Stimulated activated CD4-positive, alpha-beta T cell treated with anti-CD3 and anti-CD28 coated beads, Interleukin-12 subunit alpha, Interleukin-12 subunit beta, amount 100 ng/mL, for 24 hours (primary cell): ENCODE measurements at regions not wholly inside any gene's neighbourhood (a gene's known extent, or its start where the extent isn't known, plus 50 kb on each side); places are given as distances from the start of the nearest gene placed in this dataset.
"Not testable (repeated sequence)": the region's sequence is repeated elsewhere in the genome, so short reads cannot be mapped to it uniquely, and the experiment has no call there.

Source experiments
- DNase-seq, 2 experiments: peaks; one replicate each; pipeline ENCODE4 v3.0.0-alpha.2; 2020; ENCODE audit warnings: low read depth in 2 of 2

DNA sequence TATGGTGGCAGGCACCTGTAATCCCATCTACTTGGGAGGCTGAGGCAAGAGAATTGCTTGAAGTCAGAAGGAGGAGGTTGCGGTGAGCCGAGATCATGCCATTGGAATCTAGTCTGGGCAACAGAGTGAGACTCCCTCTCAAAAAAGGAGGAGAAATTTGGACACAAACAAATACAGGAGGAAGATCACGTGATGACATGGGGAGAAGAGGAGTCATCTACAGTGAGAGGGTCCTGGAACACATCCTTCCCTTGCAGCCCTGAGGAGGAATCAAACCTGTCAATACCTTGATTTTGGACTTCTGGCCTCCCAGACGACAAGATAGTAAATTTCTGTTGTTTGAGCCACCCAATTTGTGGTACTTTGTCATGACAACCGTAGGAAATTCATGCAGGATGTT is 671.9 kb upstream of the EEF2KMT start:
- DNase-seq: no peak

DNA sequence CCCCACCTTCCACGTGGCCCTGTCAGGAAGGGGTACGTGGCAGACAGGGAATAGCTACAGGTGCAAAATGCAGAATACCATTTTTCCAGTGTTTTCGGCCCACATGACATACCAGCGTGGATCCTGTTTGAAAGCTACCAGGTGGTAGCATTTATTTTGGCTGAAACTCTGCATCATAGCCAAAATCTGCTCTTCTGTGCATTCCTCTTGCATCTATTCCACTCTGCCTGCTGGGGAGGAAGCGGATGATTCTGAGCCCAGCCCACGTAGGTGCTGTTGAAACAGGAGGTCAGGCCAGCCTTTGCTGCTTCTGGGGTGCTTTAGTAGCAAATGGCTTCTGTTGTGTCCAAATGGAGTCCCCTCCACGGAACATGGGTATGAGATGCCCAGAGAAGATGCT is 670.9 kb upstream of the EEF2KMT start:
- no peak for DNase-seq

DNA sequence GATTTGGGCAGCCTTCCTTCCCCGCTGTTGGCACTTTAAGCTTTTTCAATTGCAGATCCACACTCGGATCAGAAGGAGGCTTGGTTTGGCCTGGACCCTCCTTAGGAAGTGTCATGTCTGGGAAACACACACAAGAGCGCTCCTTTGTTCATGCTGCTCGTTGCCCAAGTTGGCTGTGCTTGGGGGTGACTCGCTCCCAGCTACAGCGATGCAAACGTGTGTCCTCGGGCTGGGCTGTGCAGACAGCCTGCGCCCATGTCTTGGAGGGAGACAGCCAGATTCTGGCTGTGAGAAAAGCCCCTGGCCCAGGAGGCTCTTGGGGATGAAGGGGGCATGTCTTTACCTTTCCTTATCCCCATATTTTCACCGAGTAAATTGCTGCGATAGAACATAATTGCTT is 665.6 kb upstream of the EEF2KMT start:
- DNase-seq: no peak

DNA sequence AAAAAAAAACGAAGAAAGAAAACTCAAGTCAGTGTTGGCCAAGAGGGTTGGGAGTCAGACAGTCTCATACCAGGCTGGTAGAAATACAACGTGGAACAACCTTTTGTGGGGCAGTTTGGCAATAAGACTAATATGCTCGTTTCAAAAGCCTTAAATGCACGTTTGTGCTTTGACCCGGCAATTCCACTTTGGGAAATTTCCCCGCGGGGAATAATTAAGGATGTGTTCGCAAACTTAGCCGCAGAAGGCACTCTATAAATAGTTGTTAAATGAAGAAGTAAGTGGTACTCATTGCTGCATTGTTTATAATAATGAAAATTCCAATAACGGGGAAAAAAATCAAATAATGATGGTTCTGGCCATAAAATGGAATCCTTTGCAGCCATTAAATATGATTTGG is 664.8 kb upstream of the EEF2KMT start:
- DNase-seq: no peak

DNA sequence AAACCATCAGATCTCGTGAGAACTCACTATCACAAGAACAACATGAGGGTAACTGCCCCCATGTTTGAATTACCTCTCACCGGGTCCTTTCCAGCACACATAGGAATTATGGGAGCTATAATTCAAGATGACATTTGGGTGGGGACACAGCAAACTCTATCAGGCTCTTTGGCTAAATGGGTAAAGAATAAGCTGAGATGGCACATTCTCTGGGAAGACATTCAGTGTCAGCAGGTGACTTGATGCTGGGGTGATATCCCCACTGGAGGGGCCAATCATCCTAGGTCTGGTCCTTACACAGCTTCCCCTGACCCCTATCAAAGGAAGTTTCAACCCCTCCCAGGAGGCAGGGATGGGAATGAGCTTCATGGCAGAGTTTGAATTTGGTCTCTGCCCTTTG is 664.0 kb upstream of the EEF2KMT start:
- DNase-seq: no peak

DNA sequence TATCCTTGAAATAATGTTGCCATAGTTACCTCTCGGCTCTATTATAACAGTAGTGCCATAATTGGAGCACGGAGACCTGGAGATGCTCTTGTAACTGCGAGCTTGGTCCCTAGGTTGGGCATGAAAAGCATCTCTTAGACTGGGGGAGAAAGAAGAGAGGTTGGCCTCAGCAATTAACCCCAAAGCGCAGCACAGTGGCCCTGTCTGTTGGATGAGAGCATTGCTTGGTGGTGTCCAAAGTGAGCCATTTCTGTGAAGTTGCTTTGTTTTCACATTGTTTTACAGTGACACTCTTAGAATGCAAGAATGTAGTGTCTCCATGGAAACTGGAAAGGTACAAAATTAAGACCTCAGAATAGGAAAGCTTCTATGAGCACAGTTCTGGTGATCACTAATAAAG is 660.7 kb upstream of the EEF2KMT start:
- DNase-seq: no peak

DNA sequence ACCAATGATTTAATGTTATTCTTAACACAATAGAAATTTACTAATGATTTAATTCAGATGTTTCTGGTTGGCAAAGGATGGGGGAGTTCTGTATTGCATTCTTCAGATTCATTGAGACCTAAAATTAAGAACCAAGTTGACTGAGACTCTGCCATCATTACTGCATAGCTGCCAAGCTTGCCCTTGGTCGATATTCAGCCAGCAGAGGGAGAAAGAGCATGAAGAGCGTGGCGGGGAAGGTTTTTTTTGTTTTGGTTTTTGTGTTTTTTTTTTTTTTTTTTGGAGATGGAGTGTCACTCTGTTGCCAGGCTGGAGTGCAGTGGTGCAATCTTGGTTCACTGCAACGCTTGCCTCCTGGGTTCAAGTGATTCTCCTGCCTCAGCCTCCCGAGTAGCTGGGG is 659.4 kb upstream of the EEF2KMT start:
- no peak for DNase-seq

DNA sequence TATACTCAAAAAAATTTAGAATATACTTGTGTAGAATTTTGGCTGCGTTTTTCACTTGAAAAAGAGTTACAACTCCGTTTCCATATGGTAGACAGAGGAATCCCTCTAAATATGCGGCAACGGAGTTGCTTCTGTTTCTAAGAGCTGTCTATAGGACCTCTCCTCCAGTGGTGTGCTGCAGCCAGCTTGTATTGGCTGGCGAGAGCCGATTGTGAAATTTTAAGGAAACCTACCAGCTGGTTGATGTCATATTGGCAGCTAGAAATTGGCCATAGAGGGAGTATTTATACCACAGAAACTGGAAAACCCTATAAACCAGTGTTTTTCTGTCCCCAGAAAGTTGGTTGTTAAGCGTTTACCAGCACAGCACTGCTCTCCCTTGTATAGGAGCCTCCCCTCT is 655.8 kb upstream of the EEF2KMT start:
- no peak for DNase-seq

DNA sequence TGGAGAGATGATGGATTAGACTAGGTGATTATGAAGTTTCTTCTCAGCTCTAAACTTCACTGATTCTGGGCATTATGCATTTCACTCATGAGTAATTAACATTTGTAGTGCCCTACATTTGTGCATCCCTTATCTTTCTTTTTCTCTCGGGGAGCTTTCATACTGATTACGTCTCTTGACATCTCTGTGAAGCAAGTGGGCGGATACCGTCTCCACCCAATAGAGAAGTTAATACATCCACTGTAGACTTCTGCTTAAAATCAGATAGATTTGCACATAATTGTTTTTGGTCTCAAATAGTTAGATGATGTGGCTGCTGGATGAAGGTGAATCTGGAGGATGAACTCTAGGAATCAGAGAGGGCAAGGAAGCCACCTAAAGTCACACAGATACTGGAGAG is 653.6 kb upstream of the EEF2KMT start:
- DNase-seq: no peak

DNA sequence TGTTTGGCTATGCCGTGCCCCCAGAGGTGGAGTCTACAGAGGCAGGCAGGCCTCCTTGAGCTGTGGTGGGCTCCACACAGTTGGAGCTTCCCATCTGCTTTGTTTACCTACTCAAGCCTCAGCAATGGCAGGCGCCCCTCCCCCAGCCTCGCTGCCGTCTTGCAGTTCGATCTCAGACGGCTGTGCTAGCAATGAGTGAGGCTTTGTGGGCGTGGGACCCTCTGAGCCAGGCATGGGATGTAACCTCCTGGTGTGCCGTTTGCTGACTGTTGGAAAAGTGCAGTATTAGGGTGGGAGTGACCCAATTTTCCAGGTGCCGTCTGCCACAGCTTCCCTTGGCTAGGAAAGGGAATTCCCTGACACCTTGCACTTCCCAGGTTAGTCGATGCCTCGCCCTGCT is 652.8 kb upstream of the EEF2KMT start:
- DNase-seq: not testable (repeated sequence)

DNA sequence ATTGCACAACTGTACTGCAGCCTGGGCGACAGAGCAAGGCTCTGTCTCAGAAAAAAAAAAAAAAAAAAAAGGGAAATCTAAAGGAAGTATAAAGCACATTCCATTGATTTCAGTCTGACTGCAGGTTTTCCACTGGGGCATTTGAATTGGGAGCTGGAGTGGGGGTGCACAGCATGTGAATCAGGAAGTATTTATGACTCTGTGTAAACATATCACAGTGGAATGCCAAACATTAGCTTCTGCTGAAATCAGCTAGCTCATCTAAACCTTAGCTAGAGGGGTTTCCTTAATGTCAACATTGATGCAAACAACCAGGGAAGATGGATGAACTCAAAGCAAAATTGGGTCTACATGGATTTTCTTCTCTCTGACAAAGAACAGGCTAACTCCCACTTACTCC is 641.0 kb upstream of the EEF2KMT start:
- no peak for DNase-seq

DNA sequence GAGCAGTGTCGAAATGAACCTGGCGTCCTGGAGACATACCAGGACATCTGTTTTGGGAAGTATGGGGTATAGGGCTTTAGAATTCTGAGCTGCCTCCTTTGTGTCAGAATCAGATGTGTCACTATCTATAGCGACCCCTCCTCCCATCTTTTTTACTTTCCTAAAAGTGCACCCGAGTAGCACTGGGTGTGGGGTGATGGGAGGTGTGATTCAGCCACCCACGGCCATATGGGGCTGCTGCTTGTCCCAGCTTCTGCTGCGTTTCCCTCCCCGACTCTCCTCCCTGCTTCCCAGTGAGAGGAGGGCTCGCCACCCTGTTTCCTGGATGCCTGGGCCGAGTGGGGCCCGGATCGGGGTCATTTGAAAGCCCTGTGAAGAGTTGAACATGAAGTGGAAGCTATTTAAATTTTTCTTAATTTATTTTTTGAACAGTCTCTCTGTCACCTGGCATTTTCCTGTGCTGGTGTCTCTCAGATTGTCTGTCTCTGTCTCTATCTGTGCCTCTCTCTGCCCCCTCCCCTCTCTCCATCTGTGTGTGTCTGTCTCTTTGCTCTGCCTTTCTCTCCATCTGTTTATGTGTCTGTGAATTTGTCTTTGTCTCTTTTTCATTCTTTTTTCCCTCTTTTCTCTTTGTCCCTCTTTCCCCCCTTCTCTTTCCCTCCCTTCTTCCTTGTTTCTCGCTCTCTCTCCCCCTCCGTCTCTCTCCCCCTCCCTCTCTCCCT is 638.8 kb upstream of the EEF2KMT start:
- DNase-seq: no peak

DNA sequence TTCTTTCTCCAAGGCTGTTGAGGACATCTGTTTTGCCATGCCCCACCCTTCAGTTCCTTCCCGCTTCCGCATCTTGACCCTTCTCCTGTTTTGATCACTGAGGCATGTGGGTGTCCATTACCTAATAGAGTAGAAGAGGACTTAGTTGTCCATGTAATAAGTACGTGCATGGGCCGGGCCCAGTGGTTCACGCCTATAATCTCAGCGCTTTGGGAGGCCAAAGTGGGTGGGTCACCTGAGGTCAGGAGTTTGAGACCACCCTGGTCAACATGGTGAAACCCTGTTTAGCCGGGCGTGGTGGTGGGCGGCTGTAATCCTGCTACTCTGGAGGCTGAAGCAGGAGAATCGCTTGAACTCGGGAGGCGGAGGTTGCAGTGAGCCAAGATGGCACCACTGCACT is 637.8 kb upstream of the EEF2KMT start:
- DNase-seq: no peak

DNA sequence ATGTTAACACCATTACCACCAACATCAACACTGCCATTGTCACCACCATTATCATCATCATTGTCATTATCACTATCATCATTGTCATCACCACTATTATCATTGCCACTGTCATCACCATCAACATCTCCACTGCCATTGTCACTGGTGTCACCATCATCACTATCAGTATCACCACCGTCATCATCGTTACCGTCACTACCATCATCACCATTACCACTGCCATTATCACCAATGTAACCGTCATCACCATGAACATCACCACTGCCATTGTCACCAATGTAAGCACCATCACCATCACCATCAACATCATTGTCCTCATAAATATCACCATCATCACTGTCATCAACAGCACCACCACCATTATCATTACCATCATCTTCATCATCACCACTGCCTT is 633.2 kb upstream of the EEF2KMT start:
- no peak for DNase-seq

DNA sequence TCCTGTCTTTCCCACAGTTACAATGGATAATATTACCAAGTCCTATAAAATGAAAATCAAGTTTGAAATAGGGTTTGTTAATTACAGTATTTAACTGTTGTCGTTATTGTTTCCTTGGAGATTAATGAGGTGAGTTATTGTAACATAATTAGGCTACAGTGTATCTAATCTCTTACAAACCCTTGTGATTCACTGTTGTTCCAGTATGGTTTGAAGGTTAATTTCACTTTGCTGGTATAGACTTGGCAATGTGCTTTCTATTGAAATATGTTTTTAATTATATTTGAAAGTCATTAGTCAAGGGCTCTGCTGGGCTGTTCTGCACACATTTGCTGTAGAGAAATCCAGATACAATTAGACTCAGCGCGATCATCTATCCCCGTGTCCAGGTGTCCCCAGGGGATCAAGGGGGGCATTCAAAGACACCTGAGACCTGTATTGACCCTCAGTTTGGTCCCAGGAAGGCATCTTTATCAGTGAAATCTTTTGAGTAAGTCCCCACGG is 624.6 kb upstream of the EEF2KMT start:
- no peak for DNase-seq

DNA sequence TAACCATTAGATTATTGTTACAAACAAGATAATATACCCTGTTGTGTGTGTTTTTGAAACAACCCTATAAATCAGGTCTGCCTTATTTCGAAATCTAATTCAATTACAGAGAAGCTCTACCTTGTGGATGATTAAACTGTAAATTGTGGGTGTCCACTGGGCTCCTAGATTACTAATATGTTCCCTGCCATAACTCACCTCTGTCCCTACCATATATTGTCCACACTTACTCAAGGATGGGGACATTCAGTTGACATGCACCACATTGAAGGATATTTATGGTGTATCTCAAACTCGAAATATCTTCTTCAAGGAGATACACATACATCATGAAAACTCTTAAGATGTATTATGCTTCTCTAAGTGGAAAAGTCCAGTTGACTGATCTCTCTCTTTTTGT is 617.6 kb upstream of the EEF2KMT start:
- no peak for DNase-seq

DNA sequence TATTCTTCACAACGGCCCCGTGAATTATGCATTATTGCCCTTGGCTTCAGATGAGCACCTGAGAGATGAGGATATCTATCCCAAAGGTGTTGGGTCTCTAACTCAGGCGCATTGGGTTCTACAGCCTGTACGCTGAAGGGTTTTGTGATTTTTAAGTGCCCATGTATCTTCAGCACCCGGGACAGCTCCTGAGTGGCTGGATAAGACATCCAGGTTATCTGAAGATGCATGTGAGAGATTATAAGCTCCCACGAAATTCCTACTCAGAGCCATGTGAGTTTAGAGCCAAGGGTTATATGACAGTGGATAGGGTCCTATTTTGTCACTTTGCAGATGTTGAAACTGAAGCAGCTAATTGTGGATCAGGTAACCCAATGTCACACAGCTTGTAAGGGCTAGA is 612.3 kb upstream of the EEF2KMT start:
- no peak for DNase-seq

DNA sequence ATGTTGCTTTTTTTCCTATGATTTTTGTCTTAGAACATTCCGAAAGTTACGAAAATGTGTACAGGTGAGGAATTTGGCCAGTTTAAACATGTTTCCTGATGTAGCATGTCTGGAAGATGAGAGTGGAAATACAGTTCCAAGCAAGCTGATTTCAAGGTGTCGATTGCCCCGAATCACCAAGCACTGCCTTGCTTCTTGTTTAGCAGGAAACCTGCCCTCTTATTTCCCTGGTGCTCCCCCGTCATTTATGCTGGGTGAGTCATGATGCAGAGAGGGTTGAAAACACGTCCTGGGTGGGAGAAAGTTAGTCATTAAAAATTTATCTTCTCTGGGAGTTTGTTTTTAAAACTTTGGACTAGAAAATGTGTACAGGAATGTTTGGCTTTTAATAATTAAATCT is 608.6 kb upstream of the EEF2KMT start:
- no peak for DNase-seq

DNA sequence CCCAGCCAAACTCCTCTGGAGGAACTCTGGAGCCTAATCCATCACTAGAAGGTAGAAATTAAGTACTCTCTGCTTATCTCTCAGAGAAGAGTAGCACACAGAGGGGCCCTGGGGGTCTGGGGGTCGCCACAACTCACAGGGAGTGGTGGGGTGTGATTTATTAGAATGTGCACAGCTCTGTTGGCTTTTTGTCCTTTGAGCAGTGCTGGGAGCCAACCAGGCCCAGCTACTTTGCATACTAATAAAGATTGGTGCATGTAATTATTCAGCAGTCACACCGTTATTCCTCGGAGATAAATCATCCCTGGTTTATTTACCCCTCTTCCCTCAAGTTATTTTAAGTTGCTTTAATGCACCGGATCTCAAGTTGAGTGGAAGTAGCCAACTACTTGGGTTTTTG is 606.7 kb upstream of the EEF2KMT start:
- DNase-seq: no peak

DNA sequence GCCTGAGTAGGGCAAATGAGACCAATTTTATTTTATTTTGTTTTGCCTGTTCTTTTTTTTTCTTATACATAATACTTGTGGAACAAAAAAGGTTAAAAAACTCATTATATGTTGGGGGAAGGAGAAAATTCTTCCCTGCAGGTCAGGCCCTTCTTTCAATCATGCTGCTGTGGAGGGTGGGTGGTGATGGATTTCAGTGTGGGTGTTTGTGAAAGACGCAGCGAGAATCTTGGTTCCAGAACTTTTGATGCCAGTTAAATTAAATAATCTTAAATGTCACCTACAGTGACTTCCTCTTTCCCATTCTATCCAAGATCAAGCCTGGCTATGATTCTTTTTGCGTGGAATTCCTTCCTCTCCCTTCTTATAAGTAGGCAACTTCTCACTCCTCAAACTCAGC is 595.8 kb upstream of the EEF2KMT start:
- DNase-seq: no peak

DNA sequence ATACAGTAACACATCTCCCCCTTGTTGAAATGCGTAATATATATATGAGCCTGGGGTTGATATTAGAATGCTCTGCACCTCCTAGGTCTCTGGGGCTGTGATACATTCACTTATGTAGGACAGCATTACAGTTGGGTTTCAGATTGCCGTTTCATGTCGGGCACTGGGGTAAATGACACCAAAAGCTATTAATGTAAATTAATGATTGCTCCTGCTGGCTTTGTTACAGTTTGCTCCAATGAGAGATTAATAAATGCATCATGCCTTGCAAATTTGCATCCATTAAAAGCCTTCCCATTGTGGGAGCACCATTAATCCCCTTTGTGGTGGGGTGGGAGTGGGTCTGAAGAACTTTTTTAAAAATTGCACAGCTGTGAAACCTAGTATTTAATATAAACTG is 584.4 kb upstream of the EEF2KMT start:
- no peak for DNase-seq

DNA sequence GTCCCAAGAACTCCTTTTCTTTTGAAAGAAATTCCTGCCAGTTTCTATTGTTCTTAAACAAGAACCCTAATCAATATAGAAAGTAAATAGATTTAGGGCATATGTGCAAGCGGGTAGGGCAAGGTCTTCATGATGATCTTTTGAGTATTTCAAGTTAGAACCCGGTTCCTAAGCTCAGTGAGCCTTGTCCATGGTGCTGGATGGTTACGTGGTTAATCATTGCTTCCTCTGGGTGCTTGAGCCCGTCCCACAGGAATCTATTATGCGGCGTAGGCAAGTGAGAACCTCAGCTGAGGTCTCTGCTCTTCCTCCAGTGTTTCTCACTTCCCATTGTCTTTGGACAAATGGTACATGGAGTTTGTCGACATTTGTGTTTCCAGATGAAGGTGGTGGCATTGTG is 580.8 kb upstream of the EEF2KMT start:
- DNase-seq: no peak

DNA sequence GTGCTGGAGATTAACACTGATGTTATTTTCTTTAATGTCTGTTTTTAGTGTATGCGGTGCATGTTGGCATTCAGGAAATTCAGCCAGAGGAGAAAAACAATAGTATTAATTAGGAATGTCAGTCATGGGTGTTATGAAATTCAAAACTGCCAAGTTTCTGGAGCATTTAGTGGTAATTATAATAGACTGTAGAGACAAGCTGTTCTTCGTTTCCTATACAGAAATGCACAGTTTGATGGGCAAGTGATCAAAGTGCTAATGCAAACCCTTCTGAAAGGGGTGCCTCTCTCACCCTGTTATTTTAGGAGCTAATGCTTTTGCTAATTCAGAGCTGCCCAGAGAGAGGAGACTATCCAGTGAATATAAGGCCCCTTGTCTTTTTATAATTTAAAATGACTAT is 573.8 kb upstream of the EEF2KMT start:
- DNase-seq: no peak

DNA sequence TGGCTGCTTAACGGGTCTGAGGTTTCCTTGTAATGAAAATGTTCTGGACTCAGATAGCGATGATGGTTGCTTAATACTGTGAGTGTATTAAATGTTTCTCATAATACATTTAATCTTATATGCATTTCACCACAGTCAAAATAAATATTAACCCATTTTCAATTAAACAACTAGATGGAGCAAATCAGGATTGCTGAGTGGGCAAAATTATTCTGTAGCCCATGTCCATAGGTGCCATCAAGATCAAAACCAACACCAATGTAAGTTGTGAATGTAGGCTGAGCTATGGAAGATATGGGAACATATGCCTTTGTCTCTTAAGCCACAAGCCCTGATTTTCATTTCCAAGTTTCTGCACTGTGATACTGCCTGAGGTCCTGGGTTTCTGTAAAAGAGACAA is 572.6 kb upstream of the EEF2KMT start:
- no peak for DNase-seq
